Peyer's patch (tissue), 4 donors: ENCODE measurements at regions not wholly inside any gene's neighbourhood (a gene's known extent, or its start where the extent isn't known, plus 50 kb on each side); places are given as distances from the start of the nearest gene placed in this dataset.

ENCODE experiments used
- CTCF ChIP-seq, 6 experiments: fragments of 450-650 bp in 4 of 6; fragments of 200-600 bp in 2 of 6; sonication (generic) in 1 of 6; IDR thresholded peaks; one replicate each; pipeline ENCODE4 v1.5.1; 2017 to 2019; ENCODE audit warnings: antibody characterized with exemption in 6 of 6, mild to moderate bottlenecking in 3 of 6, moderate library complexity in 1 of 6
- POLR2A ChIP-seq, 2 donors: fragments of 450-650 bp; IDR thresholded peaks; one replicate each; pipeline ENCODE4 v1.5.1; 2017; ENCODE audit warnings: antibody characterized with exemption in 2 of 2, mild to moderate bottlenecking in 2 of 2, moderate library complexity in 2 of 2

DNA sequence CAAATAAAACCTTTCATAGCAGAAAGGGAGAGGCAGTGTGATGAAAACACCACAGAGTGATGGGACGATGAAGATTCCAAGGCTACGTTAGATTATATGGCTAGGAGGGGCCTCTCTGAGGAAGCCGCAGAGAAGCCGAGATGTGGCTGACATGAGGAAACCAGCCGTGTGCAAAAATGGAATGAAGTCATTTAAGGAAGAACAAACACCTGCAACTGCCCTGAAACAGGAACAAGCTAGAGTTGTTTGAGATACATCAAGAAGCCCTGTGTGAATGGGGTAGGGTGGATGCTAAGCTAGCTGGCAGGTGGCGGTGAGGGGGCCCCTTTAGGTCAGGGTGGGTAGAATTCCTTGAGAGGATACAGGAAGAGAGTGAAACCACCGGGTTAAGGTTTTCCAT is 129.5 kb downstream of the KLF6 start:
- no peak for TF ChIP-seq CTCF (IDR thresholded peaks at IDR 0.05)
- no peak for TF ChIP-seq POLR2A (IDR thresholded peaks at IDR 0.05)
